HG03442 (cell line): ENCODE measurements at regions not wholly inside any gene's neighbourhood (a gene's known extent, or its start where the extent isn't known, plus 50 kb on each side); places are given as distances from the start of the nearest gene placed in this dataset.
"Not testable (repeated sequence)": the region's sequence is repeated elsewhere in the genome, so short reads cannot be mapped to it uniquely, and the experiment has no call there.

Experiments used
- ATAC-seq: cut with Tn5 transposase; IDR thresholded peaks from one replicate; pipeline ENCODE4 v1.9.1; 2021; ENCODE audit warnings: mild to moderate bottlenecking, moderate library complexity; ENCODE audit not compliant: unreplicated experiment

DNA sequence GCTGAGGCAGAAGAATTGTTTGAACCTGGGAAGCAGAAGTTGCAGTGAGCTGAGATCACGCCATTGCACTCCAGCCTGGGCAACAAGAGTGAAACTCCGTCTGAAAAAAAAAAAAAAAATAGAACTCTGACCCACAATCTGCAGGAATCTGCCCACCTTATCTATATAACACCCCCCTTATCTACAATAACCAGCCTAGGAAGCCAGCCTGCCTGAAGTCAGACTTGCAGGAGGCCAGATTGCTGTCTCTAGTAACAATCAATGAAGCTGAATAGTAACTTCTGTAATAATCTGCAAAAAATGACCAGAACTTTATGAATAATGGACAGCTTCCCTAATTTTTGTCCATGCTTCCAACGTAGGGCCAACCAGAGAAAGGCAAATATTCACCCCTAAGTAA lies 352.5 kb downstream of the CD83 start:
- ATAC-seq, result no peak

DNA sequence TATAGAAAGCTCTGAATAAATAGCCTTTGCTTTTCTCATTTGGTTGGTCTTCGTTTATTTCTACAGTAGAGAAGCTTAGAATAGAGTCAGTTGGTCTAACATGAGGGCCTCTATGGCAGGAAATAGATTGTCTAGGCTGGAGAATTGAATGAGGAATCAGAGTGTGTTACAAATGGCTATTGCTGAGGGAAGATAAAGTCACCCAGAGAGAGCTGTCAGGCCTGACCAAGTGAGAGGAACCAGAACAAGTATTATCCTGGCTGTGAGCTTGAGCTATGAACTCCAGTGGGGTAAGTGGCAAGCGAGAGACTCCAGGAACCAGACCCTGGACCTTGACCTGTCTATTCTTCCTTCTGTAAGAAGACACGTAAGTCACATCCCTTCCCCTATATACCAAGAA lies 353.1 kb downstream of the CD83 start:
- no peak for ATAC-seq

DNA sequence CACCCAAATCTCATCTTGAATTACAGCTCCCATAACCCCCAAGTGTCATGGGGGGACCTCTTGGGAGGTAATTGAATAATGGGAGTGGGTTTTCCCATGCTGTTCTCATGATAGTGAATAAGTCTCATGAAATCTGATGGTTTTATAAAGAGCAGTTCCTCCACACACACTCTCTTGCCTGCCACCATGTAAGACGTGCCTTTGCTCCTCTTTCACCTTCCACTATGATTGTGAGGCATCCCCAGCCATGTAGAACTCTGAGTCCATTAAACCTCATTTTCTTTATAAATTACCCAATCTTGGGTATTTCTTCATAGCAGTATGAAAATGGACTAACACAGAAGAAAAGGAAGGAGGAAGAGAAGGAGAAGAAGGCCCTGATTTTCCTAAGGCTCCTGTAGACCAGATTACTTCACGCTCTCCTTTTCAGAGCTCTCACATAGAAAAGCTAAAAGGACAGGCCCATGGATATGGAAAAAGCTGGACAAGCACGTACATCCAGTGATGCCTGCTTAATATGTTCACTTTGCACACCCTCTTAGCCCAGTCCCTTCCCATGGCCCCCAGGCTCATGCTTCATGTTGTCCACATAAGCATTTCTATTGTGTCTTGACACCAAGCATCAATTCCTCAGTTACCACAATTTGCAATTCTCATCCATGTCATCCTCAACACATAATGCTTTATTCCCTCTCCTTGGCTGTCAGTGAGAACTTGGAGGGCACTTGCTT lies 354.8 kb downstream of the CD83 start:
- no peak for ATAC-seq

DNA sequence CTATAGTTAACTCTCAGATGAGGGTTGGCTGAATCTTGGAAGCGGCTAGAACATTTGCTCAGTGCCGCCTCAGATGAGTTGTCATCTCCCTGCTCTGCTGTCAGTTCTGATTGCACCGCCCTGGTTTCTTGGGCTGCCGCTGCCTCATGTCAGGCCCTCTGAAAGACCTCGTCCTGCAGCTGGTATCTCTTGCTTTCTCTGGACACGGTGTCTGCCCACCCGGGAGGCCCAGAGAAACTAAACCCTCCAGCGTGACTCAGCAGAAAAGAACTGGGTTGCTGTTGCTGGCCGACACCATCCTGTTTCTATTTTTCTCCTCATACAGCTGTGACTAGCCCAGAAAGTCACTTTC lies 355.4 kb downstream of the CD83 start:
- no peak for ATAC-seq

DNA sequence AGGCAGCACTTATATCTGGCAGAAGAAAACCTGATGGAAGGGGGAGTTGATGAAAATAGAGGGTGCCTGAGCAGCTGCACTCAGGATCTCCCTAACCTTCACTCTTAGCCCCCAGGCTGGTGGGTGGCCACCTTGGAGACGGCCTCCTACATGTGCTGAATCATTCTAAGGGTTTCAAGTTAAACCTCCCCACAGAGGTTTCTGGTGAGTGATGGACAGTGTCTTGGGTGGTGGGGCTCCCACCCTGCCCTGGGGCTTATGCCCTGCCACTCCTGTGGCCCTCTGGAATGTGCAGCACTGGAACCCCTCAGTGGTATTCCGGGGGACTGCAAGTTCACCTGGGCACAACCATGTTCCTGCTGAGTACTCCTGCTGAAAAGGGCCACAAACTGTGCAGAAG lies 357.2 kb downstream of the CD83 start:
- no peak for ATAC-seq

DNA sequence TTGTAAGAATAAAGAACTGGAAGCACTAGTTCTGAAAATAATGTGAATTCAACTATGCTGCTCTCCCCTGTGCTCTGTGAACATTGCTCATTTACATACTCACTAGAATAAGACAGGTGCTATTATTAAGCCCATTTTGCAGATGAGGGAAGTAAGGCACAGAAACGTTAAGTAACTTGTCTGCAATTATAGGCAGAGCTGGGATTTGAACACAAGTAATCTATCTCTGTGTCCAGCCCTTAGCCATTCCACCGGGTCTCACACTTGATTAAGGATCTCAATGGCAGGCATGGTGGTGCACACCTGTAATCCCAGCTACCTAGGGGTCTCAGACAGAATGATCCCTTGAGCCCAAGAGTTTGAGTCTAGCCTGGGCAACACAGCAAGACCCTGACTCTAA lies 357.7 kb downstream of the CD83 start:
- no peak for ATAC-seq

DNA sequence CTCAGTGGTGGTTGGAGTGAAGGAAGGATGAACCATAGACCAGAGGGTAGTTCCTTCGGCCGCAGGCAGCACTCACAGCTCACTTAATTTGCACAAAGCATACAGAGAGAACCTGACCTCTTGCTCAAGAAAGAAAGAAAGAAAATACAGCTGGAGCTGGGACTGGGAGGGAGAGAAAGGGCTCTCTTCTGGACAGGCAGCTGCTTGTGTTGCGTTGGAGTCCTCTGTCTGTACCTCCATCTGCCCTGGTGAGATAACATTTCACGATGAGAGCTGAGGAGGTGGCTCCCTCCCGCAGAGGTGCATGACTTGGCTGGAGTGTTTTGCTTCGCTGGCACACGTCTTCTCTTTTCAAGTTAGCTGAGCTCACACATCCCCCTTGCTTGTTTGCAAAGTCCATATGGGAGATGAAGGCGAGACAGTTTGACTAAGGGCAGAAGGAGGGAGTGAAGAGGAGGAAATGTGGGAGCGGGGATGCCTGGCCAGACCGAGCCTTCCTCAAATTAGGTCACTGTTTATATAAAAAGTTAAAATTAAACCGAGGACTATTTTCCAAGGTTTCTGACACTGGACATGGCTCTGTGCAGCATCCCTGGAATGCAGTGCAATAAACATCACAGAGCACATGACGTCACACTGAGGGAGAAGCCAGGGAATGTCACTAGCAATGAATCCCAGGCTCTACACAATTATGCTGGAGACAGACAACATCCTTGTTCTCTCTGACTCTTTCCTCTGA lies 359.4 kb downstream of the CD83 start:
- ATAC-seq, result no peak

DNA sequence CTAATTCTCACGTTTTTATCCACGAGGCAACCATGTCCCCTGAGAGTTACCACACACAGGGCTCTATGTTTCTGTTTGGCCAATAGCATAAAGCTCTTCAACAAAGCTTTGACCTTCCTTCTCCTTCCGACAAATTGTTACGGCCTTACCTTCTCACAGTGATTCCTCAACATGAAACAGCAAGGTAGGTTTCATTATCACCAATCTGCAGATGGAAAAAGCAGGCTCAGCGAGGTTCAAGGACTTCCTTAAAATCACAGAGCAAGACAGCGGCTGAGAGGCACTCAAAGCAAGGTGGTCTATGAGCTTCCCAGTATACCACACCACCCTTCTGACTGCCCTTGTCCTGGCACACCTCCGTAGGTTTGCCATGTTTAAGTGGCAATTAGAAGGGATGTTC lies 360.0 kb downstream of the CD83 start:
- no peak for ATAC-seq

DNA sequence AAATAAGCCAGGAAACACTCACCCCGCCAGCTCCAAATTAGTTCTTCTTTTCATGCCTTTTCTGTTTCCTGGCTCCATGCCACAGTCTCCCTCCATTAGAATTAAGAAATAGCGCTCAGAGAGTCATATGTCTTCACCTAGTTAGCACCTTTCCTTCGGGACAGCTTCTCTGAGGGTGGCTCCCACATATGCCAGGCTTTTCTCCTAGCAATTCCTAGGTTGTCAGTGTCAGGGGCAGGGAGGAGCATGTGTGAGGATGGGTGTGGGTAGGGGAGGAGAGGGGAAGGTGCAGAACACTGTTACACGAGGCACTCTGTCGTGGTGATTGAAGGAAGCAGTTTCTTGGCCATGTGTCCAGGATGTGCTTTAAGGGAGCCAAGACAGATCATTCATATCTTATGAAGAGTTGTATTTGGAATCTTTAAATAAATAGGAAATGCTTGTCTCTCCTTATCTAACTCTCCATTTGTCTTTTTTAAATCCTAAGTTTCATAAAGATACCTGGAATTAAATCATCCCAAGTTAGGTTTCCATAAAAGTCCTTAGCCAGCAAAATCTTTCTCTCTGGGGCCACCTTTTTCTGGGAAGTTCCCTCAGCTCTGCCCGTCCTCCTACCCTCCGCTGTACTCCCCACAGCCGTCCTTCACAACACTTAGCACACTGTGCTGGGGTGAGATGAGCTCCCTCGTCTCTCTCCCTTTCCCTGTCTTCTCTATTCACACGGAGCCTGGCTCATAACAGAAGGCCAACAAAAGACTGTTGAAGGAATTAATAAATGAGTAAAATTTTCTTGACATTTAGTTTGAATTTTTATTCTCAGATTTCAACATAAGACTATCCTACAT lies 361.0 kb downstream of the CD83 start:
- ATAC-seq, result no peak

DNA sequence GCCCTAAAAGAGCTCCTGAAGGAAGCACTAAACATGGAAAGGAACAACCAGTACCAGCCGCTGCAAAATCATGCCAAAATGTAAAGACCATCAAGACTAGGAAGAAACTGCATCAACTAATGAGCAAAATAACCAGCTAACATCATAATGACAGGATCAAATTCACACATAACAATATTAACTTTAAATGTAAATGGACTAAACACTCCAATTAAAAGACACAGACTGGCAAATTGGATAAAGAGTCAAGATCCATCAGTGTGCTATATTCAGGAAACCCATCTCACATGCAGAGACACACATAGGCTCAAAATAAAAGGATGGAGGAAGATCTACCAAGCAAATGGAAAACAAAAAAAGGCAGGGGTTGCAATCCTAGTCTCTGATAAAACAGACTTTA lies 364.4 kb downstream of the CD83 start:
- ATAC-seq, result not testable (repeated sequence)

DNA sequence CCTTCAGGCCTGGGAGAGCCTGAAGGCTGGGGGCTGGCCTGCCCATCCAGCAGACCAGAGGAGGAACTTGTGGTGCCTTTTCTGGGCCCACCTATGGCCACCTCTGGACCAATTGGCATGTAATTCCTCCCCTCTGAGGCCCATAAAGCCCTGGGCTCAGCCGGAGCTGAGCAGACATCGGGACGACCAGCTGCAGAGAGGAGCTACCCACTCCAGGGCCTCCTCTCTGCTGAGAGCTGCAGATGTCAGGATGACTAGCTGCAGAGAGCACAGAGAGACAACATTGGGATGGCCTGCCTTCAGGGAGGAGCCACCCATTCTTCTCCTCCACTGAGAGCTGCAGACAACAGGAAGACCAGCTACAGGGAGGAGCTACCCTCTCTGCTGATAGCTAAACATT lies 370.1 kb downstream of the CD83 start:
- no peak for ATAC-seq

DNA sequence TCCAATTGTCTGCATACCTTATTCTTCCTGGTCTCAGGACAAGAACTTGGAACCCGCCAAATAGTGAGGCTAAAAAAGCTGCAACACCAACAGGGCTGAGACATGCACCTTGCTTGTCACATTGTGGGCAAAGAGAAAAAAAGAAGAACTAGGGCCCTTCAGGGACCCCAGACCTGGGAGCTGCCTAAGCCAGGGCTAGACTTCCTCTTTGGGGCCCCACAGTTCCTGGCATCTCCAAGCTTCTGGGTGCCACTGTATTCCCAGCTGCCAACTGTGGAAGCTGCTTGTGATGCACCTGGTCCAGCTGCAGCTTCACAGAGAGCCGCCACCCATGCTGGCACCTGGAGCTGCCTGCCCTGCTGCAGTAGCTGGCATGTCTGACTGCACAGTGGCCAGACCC lies 370.6 kb downstream of the CD83 start:
- ATAC-seq, result no peak

DNA sequence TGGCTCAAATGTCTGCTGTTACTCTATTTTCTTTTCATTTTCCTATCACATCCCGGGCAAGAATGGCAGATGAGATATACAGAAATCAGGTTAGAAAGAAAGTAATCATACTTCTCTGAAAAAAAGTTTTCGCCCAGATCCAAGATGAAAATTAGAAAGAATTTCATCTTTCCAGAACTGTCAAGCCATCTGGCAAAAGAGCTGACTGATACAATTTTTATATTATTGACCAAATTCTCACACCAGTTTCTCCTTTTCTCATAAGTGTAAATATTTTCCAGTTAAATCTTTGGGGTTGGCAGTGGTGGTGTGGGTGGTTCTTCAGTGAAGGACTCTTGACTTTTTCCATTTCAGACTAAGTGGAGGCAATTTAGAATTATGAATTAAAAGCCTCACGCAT lies 371.9 kb downstream of the CD83 start:
- no peak for ATAC-seq

DNA sequence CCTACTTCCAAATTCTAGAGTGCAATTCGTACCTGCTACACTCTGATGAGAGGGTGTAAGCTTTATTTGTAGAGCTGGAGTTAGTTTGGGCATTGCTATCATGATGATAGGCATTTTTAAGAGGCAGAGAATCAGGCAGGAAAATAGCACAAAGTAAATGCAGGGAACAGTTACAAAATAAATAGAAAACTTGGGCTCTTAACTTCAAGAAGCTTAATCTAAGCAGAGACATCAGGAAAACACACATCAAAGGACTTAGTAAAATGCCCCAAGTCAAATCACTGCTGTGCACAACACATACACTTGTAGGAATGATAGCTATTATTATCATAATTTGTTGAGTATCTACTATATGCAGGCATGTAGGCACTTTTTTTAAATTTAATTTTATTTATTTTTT lies 381.2 kb downstream of the CD83 start:
- ATAC-seq, result no peak

DNA sequence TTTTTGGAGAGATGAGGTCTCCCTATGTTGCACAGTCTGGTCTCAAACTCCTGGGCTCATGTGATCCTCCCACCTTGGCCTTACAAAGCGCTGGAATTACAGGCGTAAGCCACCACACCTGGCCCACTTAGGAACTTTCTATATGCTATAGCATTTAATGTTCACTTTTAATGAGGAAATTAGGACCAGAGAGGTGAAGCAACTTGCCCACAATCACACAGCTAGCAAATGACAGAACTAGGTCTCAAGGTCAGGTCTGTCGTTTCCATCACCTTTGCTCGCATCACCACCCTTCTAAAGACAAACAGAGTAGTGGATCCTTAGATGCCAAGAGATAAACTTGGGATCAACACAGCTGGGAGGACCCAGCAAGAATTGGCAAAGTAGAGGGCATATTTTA lies 381.7 kb downstream of the CD83 start:
- ATAC-seq, result no peak

DNA sequence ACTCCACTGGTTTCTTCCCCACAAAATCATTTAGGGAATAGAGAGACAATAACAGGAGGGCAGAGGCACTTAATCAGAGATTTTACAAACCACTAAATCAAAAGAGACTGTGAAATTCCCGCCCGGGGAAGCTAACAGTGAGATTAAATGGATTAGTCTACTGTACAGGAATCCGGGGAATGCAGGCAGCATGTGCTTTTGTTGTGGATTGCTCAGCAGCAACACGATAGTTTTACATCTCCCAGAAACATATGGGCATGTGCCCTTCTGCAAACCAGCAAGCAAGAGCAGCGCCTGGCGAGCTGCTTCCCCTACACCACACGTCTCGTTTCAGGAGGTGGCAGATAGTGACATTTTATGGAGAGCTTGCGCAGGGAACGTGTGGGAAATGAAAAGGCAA lies 382.3 kb downstream of the CD83 start:
- ATAC-seq, result no peak

DNA sequence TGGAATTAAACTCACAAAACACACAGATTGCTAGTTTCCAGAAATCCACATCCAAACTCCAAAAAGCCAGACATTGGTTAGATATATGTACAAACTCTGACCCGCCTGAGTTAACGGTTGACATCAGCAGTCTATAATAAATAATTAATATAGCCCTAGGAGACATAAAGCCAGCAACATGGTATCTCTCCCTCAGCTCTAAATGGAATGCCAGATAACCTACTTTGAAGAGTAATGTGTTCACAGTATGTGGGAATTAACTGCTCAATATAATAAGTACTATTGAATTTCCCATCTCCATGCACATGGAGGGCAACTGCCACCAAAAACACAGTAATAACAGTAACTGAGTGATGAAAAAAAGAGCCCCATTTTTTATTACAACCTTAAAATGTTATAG lies 383.2 kb downstream of the CD83 start:
- no peak for ATAC-seq

DNA sequence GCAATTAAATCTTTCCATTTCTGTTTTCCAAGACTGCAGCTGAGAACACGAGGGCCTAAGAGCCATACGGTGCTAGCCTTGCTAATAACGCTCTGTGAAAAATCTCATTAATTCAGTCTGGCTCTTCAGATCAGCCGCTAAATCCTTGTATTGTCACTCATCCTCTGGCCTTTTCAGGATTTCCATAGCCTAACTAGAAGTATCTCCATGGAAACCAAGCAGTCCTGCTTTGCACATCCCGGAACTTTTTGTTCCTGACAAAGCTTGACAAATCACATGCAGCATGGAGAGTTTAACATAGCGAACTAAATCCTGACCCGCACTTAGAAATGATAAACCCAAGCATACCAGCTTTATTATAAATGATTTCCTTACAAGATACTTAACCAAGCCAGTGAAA lies 383.7 kb downstream of the CD83 start:
- no peak for ATAC-seq

DNA sequence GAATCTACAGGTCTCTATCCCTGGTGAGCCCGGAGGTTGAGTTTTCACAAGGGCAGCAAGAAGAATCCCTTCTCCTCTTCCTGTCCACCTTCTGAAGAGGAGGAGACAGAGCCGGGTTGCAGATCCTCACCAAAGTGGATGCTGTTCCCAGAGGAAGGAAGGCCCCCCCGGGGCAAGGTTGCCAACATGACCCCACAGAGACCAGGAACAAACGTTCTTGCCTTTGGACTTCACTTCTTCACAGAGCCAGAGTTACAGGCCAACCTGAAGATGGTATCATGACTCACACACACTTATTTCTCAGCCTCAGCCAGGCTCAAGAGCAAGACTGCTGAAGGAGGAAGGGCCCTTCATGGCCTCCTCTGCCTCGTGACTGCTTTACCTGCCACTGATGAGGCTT lies 384.3 kb downstream of the CD83 start:
- ATAC-seq, result no peak

DNA sequence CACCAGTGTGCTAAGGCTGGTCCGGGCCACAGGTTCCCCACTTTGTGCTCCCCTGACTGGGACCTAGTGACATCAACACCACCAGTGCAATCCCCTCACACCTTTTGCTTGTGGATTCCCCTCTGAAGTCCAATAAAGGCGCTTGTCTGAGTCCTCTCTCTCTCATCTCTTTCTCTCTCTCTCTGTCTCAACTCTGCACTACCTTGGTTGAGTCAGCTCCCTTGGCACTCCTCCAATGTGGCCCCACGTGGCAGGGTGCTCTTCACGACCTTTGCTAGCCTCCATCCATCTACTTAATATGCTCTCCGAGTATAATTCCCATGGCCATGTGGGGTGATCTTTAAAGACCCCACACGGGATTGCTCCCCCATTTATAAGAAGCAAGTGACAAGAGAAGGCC lies 385.0 kb downstream of the CD83 start:
- ATAC-seq, result no peak

DNA sequence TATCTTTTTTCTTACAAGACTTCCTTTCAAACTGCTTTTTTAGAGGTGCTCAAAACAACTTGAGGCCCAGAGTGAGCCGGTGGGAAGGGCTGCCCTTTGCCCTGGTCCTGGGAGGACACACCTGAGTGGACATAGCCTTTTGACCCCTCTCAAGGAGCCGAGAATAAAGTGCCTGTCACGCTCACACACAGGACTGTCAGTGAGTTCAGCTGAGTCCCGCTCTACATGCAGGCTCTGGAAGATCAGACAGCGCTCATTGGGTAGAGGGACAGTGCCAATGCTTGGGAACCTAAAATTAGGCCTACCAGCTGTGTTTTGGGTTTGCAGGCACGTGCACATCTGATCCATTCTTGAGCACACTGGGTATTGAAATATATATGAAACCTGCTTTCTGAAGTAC lies 387.8 kb downstream of the CD83 start:
- ATAC-seq, result no peak

DNA sequence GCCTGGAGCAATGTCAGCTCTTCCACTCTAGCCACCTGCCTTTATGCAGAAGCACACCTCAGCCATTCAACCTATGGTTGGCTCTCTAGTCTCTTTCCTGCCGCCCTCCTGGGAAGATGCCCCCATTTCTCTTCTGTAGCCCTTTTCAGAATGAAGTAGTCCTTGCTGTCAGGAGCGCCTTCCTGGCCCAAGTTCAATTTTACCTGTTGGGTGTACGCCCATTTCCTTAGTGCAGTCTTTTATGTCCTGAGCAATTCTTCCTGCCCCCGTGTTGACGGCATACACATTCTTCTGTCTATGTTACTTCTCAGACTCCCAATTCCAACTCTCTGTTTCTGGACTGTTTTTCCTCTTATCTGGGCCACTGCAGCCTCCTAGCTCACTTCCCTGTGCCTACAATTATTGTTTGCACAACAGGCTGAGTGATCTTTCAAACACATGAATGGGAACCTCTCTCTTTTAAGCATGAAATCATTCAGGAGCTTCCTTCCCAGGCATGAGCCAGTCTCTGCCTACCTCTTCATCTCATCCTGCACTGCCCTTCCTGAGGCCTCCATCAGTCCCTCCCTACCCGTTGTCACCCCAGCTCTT lies 389.2 kb downstream of the CD83 start:
- ATAC-seq, result no peak
